ENCODE measurements at regions not wholly inside any gene's neighbourhood (a gene's known extent, or its start where the extent isn't known, plus 50 kb on each side); places are given as distances from the start of the nearest gene placed in this dataset.

GRCh38 chr5:67997148-67997547, 218.4 kb upstream of the PIK3R1 start:
- Histone ChIP-seq H3K4me1 (ENCODE audit: insufficient read depth, low read length) (no peaks in the 10 kb centered on the region), H3K23ac (ENCODE audit: insufficient read length, low read depth, low read length) (no peak overlapping the region), H4K8ac (replicated peaks; ENCODE audit: insufficient read length, low read depth, low read length) (no peak overlapping the region), H3K27me3 (ENCODE audit: insufficient read depth, low read length) (no peaks in the 10 kb centered on the region), H4K91ac (ENCODE audit: insufficient read length, low read depth, low read length) (no peak overlapping the region), H3K79me2 (ENCODE audit: insufficient read depth, low read length) (no peaks in the 10 kb centered on the region), H3K79me1 (ENCODE audit: insufficient read depth, low read depth, low read length, poor library complexity, severe bottlenecking) (no peaks in the 10 kb centered on the region), H3K18ac (ENCODE audit: insufficient read length, low read depth, low read length) (no peak overlapping the region), H2BK12ac (ENCODE audit: insufficient read length, low read depth, low read length) (no peak overlapping the region), H2BK20ac (ENCODE audit: low read depth, low read length, poor library complexity, severe bottlenecking) (no peak overlapping the region), H2AK5ac (ENCODE audit: insufficient read length, low read length) (no peak overlapping the region), H3K14ac (ENCODE audit: insufficient read depth, low read length) (no peak overlapping the region), H3K4ac (ENCODE audit: low read depth, low read length) (no peak overlapping the region), H3K27ac (ENCODE audit: insufficient read length, low read depth, low read length) (no peak overlapping the region), H3T11ph (ENCODE audit: low read length) (no peak overlapping the region), H2AFZ (ENCODE audit: low read length) (no peak overlapping the region), H3K4me2 (ENCODE audit: insufficient read depth, insufficient read length, low read length) (no peak overlapping the region), H4K5ac (ENCODE audit: insufficient read length, low read depth, low read length) (no peak overlapping the region), H3K56ac (ENCODE audit: insufficient read length, low read depth, low read length) (no peak overlapping the region), H4K20me1 (ENCODE audit: control insufficient read depth, insufficient read depth, insufficient read length) (no peaks in the 10 kb centered on the region), H3K9ac (ENCODE audit: extremely low read depth, insufficient read length, low read length) (no peak overlapping the region), H2BK15ac (ENCODE audit: low read depth, low read length) (no peak overlapping the region), H3K9me3 (ENCODE audit: control insufficient read depth, low read depth, low read length) (no peaks in the 10 kb centered on the region), H3K23me2 (ENCODE audit: insufficient read length, low read depth, low read length, poor library complexity, severe bottlenecking) (no peaks in the 10 kb centered on the region), H2BK120ac (ENCODE audit: low read depth, low read length, poor library complexity, severe bottlenecking) (no peak overlapping the region), H2BK5ac (ENCODE audit: insufficient read length, low read length) (no peak overlapping the region)
- WGBS (ENCODE audit: extremely low coverage, insufficient read length, low lambda C conversion rate) = no CpG with 5 or more reads among the region's 1 CpG
- Mint-ChIP-seq H3K9me3 (no peaks in the 10 kb centered on the region), H3K27ac (no peak overlapping the region), H3K4me1 (peaks cover 2 to 3% of the 10 kb centered on the region in 2 experiments; a peak in 2 of 4 replicates), H3K36me3 (ENCODE audit: insufficient read depth in 1 of 3, low read depth in 3 of 3) (no peaks in the 10 kb centered on the region; a peak in 1 of 7 replicates), H3K4me3 (no peak overlapping the region), H3K27me3 (ENCODE audit: low read depth) (no peaks in the 10 kb centered on the region; the same call in 1 of the 2 replicates)
- DNase-seq = no peak
- TF ChIP-seq CTCF (conservative IDR thresholded peaks at IDR 0.05) = no peak
